ENCODE measurements at regions not wholly inside any gene's neighbourhood (a gene's known extent, or its start where the extent isn't known, plus 50 kb on each side); places are given as distances from the start of the nearest gene placed in this dataset.
"Not testable (repeated sequence)": the region's sequence is repeated elsewhere in the genome, so short reads cannot be mapped to it uniquely, and the experiment has no call there.

- no peak for FAIRE-seq
Measured at GRCh38 chr2:61774351-61774750, 79.5 kb downstream of the FAM161A start.

- FAIRE-seq: no peak
Measured at GRCh38 chr2:61771904-61772845, 81.7 kb downstream of the FAM161A start.

GRCh38 chr2:61770746-61771145 lies 83.1 kb downstream of the FAM161A start:
- FAIRE-seq: no peak

- FAIRE-seq: no peak
Measured at GRCh38 chr2:61770298-61770697, 83.6 kb downstream of the FAM161A start.

- FAIRE-seq: no peak
Measured at GRCh38 chr2:61769093-61769675, 84.7 kb downstream of the FAM161A start.

GRCh38 chr2:61764035-61764800 lies 89.6 kb downstream of the FAM161A start:
- peak; percentile 93 for FAIRE-seq

GRCh38 chr2:61763605-61764034 lies 90.2 kb downstream of the FAM161A start:
- no peak for FAIRE-seq

GRCh38 chr2:61762292-61762691 lies 91.6 kb downstream of the FAM161A start:
- no peak for FAIRE-seq

- FAIRE-seq: no peak
Measured at GRCh38 chr2:61759718-61760117, 94.1 kb downstream of the FAM161A start.

- peak; percentile 18 for FAIRE-seq
Measured at GRCh38 chr2:61759005-61759404, 94.9 kb downstream of the FAM161A start.

- FAIRE-seq: no peak
Measured at GRCh38 chr2:61758159-61758558, 95.7 kb downstream of the FAM161A start.

- no peak for FAIRE-seq
Measured at GRCh38 chr2:61753512-61753911, 100.3 kb downstream of the FAM161A start.

- no peak for FAIRE-seq
Measured at GRCh38 chr2:61750624-61751023, 103.2 kb downstream of the FAM161A start.

GRCh38 chr2:61742955-61743354 lies 110.9 kb downstream of the FAM161A start:
- no peak for FAIRE-seq

- FAIRE-seq: no peak
Measured at GRCh38 chr2:61737841-61738240, 116.0 kb downstream of the FAM161A start.

- FAIRE-seq: no peak
Measured at GRCh38 chr2:61736953-61737352, 116.9 kb downstream of the FAM161A start.

GRCh38 chr2:61733563-61733962 lies 120.3 kb downstream of the FAM161A start:
- no peak for FAIRE-seq

- FAIRE-seq: no peak
Measured at GRCh38 chr2:61732787-61733186, 121.1 kb downstream of the FAM161A start.

- no peak for FAIRE-seq
Measured at GRCh38 chr2:61727746-61728145, 126.1 kb downstream of the FAM161A start.

- FAIRE-seq: no peak
Measured at GRCh38 chr2:61726456-61727209, 127.2 kb downstream of the FAM161A start.

GRCh38 chr2:61723364-61723763 lies 130.5 kb downstream of the FAM161A start:
- FAIRE-seq: not testable (repeated sequence)

GRCh38 chr2:61722800-61723199 lies 131.1 kb downstream of the FAM161A start:
- FAIRE-seq: no peak

GRCh38 chr2:61722318-61722717 lies 131.5 kb downstream of the FAM161A start:
- FAIRE-seq: no peak
